ENCODE measurements at regions not wholly inside any gene's neighbourhood (a gene's known extent, or its start where the extent isn't known, plus 50 kb on each side); places are given as distances from the start of the nearest gene placed in this dataset.
"Not testable (repeated sequence)": the region's sequence is repeated elsewhere in the genome, so short reads cannot be mapped to it uniquely, and the experiment has no call there.

DNA sequence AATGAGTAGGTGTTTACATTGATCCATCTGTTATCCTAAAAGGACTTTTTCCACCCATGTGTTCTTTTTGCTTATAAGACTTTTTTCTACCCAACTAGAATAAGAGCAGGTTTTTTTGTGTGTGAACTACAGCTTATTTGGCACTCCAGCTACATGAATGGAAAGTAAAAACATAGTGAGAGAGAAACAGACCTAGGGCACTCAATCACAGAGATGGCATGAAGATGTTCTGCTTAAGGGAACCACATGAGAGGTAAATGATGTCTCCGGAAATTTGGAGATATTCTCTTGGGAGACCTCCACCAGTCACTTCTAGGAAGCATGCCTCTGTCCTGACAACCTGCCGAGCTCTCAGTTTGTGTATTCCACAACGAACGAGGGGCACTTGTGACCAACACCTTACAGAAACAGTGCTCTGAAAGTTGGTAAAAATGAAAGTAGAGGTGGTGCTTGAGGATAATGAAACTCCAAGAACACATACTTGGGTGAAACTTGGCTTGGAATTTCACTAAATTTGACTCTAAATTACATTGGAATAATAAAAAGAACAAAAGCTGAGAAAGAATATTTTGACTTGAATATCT is 788.4 kb upstream of the GALNTL6 start:
- H3K27ac ChIP-seq = no peak overlapping the region

DNA sequence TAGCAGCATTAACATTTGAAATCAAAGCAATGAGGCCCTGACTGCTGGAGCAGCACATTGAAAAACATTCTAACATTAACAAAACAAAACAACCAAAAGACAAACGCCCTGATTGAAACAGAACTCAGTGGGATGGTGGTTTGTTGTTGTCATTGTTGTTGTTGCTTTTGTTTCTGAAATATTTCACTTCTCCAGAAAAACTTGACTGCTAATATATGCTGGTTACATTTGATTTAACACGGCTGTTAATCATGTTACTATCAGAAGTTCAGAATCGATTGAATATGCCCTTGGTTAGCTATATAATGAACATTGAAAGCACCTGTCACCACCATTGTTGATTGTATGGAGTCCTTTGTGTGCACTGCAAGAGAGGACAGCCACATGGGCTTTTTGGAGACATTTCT is 790.4 kb upstream of the GALNTL6 start:
- DNase-seq (ENCODE audit: low read depth, low spot score) = no peak

More for the DNA sequence above, 788.4 kb upstream of the GALNTL6 start:
- no peak for DNase-seq (ENCODE audit: low read depth, low spot score)

DNA sequence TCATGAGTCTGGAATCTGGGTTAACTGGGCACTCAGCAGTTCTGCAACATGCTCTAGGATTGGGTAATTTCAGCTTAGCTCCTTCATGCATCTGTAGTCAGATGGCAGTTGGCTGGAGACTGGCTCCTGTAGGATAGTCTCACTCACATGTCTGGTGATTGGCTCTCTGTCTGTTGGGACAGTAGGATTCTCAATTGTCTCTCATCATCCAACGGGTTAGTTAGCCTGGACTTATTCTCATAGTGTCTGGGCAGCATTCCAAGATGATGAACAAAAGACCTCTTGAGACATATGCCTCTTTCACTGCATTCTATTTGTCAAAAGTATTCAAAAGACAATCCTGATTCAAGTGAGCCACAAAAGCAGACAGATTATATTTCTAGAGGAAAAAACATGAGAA is 795.6 kb upstream of the GALNTL6 start:
- no peak overlapping the region for H3K27ac ChIP-seq
- DNase-seq (ENCODE audit: low read depth, low spot score) = no peak

More for the DNA sequence above, 790.4 kb upstream of the GALNTL6 start:
- H3K27ac ChIP-seq = no peak overlapping the region

DNA sequence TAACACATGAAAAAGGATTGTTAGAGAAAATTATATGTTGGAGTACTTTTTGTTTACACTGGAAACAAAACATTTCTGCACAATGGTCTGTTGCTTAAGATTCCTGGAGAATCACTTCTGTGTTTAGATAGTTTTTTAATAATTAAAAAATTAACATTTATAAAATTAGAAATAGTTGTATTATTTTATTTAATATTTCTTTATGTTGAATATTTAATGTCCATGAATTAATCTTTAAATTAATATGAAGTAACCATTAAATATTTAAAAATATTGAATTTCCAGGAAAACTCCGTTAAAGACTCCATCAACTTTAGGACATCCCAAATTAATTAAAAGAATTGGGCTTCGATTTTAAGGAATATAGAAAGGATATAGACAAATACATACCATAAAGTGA is 797.1 kb upstream of the GALNTL6 start:
- no peak overlapping the region for H3K27ac ChIP-seq

DNA sequence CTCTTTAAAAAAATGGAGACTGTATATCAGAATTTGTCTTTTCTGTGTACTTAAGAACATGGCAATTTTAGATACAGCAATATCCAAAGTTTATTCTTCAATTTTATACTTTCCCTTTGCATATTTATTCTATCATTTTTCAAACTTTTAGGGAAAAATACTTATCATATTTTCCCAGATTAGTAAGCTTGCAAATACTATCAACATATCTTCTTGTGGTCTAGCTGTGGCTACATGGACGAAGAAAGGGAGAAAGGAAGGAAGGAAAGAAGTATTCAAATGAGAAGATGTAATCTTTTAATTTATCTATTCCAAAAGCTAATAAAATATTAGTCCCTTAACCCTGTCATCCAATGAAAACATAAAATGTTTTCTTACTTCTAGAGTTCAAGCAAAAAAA is 797.8 kb upstream of the GALNTL6 start:
- H3K27ac ChIP-seq = no peak overlapping the region
- DNase-seq (ENCODE audit: low read depth, low spot score) = no peak

More for the DNA sequence above, 797.1 kb upstream of the GALNTL6 start:
- no peak for DNase-seq (ENCODE audit: low read depth, low spot score)

DNA sequence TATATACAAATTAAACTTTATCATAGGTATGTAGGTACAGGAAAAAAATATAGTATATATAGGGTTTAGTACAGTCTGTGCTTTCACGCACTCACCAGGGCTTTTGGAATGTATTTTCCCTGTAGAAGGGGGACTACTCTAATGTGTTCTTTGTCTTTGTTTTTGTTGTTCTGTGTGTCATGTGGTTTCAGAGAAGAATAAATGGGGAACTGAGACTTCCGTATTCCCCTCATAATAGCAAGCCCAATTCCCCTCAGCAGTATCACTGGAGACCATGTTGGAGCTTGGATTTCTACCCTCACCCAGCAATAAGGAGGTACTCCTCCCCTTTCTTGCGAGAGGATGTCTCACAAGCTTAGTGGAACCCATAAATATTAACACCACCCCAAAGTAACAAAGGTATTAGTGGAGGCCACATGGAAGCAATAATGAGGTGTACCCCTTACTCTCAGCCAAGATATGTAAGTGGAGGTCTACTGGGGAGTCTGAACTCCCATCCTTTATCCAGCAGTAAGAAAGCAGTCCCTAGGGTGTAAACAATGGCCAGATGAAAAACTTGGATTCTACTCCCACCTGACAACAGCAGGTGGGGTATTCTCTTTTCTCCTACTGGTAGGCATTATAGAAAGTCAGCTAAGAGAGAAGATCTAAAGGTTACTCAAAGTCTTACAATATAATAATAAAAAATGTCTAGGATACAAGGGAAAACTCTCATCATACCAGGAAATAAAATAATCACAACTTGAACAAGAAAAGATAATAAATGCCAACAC is 805.4 kb upstream of the GALNTL6 start:
- DNase-seq (ENCODE audit: low read depth, low spot score) = no peak
- H3K27ac ChIP-seq = no peak overlapping the region

DNA sequence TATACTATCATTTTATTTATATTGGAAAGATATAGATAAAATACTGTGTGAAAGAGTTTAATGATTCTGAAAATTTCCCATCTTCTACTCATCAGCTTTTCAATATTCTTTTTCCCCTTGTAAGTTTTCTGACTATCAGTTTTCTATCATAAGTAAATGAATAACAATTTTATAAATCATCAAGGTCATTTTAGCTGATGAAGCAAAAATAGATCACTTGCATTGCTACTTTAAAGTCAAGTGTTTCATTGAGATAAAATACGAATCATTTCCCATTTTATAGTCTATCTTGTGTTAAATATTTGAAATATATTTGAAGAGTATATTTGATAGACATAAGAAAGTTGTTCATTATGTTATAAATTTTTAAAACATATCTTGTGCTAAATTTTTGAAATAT is 811.0 kb upstream of the GALNTL6 start:
- H3K27ac ChIP-seq = no peak overlapping the region
- DNase-seq (ENCODE audit: low read depth, low spot score) = no peak

DNA sequence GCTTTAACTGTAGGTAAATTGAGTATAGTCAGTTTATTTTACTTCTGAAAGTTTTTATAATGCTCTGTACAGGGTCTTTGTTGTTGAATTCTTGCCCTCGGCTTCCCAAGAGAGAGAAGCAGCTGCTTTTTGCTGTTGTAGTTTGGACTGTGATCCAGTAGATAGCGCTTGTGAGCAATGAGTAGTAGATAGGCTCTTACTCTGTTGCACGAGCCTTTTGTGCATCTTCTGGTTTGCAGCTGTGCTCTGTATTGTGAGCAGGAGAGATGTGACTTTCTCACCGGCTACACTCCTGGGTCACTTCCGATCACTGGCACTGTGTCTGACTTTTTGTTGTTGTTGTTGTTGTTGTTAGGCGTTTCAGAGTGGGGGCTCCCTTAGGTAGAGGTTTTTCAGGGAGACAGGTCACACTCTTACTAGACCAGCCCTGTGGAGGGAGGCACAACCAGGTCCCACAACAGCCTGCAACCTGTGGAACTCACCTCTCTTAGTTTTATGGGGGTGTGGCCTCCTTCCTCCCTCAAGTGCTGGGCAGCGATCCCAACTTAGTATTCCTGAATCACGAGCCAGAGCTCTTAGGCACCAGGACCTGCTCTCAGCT is 822.1 kb upstream of the GALNTL6 start:
- DNase-seq (ENCODE audit: low read depth, low spot score) = no peak
- no peak overlapping the region for H3K27ac ChIP-seq

DNA sequence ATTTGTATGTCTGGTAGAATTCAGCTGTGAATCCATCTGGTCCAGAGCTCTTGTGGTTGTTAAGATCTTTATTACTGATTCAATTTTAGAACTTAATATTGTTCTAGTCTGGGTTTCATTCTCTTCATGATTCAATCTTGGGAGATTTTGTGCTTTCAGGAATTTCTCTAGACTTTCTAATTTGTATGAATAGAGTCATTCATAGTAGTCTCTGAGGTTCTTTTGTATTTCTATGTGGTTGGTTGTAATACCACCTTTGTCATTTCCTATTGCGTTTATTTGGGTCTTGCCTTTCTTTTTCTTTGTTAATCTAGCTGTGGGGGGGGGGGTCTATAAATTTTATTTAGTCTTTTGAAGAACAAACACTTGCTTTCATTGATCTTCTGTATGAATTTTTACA is 824.8 kb upstream of the GALNTL6 start:
- no peak for DNase-seq (ENCODE audit: low read depth, low spot score)
- H3K27ac ChIP-seq = no peak overlapping the region

DNA sequence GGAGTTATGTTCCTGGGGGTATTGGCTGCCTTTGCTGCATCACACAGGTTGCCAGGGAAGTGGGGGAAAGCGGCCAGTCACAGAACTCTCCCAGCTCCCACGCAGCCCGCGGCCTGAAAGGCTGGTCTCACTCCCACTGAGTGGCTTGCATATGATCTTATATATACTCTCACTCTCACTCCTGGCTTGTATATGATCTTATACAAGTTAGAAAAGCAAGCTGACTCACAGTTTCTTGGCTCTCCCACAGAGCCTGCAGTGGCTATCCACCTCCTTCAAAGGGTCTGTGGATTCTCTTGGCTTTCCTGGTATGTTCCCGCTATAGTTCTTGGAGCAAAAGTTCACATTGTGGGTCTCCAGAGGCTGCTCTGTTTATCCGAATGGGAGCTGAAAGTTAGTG is 833.5 kb upstream of the GALNTL6 start:
- no peak overlapping the region for H3K27ac ChIP-seq
- DNase-seq (ENCODE audit: low read depth, low spot score) = no peak

DNA sequence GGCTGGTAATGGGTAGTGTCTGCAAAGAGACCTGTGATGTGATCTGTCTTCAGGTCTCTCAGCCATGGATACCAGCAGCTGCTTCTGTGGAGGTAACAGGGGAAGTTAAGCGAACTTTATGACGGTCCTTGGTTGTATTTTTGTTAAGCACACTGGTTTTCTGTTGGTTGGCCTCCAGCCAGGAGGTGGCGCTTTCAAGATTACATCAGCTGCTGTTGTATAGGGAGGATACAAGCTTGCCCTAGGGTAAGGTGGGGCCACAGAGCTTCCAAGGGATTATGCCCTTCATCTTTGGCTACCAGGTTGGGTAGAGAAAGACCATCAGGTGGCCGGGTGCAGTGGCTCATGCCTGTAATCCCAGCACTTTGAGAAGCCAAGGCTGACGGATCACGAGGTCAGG is 834.2 kb upstream of the GALNTL6 start:
- no peak for DNase-seq (ENCODE audit: low read depth, low spot score)
- no peak overlapping the region for H3K27ac ChIP-seq

DNA sequence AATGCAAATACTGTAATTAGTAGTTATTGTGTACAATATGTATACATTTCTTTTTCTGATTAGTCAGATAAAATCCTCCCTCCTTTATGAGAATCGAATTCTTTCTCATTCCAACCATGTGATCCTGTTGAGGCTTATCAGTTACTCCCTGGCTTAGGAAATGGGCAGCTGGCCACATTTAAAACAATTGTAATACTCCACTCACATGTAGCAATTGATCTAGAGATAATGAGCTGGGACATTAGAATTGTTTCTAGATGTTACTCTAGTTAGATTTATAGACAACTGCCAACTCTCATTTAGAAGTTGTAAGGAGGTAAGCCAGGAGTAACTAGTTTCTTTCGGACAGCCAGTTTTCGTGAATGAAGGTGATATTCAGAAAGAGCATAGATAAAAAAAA is 859.3 kb upstream of the AADAT start:
- no peak overlapping the region for H3K27ac ChIP-seq
- no peak for DNase-seq (ENCODE audit: low read depth, low spot score)

DNA sequence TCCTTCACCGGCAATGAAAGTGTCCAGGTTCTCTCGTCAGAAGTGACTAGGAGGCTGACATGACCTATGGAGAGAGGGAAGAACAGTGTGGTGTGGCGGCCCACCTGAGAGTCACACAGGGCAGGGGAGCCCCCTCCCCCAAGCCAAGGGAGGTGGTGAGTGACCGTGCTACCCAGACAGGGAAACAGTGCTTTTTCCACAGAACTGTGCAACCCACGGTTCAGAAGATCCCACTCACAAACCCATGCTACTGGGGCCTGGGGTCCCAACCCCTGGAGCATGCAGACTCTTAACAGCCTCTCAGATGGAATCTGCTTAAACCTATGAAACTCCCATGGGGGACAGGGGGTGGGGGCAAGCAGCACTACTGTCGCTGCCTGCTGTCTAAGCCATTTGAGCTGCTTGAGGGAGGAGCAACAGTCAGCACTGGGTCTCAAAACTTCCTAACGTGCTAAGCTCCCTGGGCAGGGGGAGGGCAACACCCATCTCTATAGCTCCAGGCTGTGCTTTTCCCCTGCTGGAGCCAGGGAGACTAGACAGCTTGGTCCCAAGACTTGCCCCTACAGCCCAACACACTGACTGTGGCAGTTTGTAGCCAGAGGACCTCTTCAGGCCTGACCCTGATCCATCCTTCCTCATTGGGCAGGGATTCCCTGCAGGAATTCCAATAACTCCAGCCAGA is 850.4 kb upstream of the AADAT start:
- no peak overlapping the region for H3K27ac ChIP-seq
- no peak for DNase-seq (ENCODE audit: low read depth, low spot score)

DNA sequence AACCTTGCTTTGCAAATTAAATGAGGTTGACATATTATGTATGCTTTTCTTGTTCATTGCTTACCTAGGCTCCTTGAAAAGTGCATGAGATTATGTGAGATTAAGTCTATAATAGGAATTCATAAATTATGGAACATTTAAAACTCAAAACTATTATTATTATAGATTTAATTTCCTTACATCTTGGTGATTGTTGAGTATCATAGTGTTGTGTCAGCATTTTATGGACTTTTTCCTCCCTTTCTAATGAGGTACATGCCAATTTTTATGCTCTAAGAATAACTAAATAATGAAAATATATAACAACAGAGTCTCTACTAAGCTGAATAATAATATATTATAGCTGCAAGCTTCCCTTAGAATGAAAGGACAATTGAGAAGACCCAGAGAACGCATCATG is 848.8 kb upstream of the AADAT start:
- H3K27ac ChIP-seq = no peak overlapping the region
- DNase-seq (ENCODE audit: low read depth, low spot score) = no peak

DNA sequence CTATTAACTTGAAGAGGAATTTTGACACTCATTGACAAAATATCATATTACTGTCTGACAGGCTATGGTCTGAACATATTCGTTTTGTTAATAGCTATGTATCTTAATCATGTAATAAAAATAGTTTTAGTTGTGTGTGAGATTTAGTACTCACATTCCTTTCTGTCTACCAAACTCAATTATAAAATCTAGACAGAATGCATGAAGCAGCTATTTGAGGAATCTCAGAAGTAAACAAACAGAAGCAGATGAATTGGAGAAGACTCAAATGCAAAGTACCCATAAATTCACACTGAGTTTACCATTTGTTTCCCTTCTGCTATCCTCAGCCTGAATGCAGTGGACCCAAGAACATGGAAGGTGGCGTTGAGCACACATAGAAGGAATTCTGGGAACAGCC is 841.6 kb upstream of the AADAT start:
- H3K27ac ChIP-seq = no peak overlapping the region
- no peak for DNase-seq (ENCODE audit: low read depth, low spot score)

DNA sequence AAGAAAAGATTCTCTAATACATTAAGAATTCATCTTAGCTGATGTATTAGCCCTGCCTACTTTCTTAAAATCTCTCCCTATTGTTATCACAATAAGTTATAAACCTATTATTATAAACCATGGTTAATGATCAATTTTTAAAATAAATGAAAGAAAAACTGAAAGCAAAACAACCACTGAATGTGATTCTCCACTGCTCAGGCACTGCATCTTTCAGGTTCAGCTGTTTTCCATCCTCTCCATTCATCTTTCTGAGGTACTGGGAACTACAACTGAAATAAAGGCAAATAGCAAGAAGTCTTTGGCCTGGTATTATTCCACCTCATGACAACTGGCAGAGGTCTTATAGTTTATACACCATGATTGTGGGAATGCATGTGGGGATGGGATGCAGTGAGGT is 798.9 kb upstream of the AADAT start:
- H3K27ac ChIP-seq = no peak overlapping the region
- no peak for DNase-seq (ENCODE audit: low read depth, low spot score)

DNA sequence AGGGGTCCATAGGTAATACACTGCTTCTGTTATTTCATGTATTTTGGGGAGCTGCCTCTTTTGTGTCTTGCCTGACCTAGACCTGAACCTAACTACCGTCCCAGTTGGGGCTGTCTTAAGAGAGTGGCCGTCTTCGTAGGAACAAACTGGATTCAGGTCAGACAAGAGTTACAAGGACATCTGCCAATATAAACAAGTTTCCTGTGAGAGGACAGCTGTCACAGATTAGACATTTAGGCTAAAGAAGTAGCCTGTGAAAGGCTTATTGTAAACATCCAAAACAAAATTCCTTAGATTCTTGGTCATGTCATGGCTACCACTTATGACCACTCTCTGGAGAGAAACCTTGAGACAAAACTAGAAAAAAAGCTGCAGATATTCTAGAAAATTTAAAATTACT is 797.6 kb upstream of the AADAT start:
- no peak for DNase-seq (ENCODE audit: low read depth, low spot score)

DNA sequence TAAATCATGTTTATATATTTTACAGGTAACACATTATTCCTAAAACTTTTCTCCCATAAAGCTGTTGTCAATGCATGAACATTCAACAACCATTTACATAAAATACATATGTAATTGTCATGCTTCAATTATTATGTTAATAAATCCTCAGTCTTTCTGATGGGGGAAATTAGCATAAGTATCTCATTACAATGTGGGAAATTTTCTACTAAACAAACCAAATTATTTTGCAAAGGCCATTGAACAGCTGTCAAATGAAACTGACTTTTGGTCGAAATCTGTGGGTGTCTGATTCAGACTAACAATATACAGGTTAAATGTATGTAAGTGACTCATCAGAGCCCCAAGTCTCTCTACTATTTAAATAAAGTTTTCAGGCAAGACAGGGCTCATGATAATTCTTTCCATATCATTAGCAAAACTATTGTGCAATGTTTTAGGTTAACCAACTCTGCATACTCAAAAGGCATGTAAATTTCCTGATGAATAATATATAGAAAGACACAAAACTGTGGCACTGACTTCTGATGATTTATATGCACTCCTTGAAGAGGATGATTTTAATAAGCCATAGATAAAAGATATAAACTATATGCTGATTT is 795.3 kb upstream of the AADAT start:
- no peak for DNase-seq (ENCODE audit: low read depth, low spot score)

More for the DNA sequence above, 797.6 kb upstream of the AADAT start:
- no peak overlapping the region for H3K27ac ChIP-seq

DNA sequence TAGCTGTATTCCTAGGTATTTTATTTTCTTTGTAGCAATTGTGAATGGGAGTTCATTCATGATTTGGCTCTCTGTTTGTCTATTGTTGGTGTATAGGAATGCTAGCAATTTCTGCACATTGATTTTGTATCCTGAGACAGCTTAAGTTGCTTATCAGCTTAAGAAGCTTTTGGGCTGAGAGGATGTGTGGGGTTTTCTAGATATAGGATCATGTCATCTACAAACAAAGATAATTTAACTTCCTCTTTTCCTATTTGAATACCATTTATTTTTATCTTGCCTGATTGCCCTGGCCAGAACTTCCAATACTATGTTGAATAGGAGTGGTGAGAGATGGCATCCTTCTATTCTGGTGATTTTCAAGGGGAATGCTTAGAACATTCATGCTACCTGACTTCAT is 791.9 kb upstream of the AADAT start:
- not testable (repeated sequence) for H3K27ac ChIP-seq; DNase-seq (ENCODE audit: low read depth, low spot score)

More for the DNA sequence above, 795.3 kb upstream of the AADAT start:
- H3K27ac ChIP-seq = no peak overlapping the region

DNA sequence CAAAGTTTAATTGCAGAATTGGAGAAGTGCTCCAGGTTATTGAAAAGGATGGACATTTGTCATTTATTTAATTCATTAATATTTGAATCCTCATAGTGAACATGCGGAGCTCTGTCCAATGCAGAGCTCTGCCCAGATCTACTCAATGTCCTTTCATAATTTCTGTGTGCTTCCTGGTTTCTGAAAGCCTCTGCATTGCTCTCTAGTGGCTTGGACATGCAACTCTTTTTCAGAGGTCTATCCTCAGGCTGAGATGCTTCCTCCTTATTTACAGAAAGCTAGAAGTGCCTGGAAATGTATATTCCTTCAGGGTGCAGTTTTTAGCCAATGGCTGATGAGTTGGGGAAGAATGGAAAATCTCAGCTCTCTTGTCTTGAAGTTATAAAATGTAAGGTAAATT is 786.1 kb upstream of the AADAT start:
- no peak for DNase-seq (ENCODE audit: low read depth, low spot score)
- no peak overlapping the region for H3K27ac ChIP-seq

DNA sequence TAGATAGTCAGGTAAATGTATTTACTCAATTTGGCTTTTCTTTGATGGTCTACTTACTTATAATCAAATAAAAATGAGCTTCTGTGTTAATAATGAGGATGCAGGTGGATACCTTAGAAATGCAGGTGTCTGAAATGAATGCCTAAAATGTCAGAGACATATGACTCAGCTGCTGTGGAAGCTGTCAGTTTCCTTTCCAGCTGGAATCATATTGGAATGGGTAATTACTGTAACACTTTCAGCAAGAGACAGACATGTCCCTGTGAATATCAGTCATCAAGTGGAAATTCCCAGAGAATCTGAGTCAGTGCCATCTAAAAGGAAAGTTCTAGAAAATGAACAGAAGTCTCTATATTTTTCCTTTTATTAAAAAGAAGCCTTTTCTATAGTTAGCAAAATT is 783.0 kb upstream of the AADAT start:
- DNase-seq (ENCODE audit: low read depth, low spot score) = peak; percentile 12
- no peak overlapping the region for H3K27ac ChIP-seq

All from epithelial cell of prostate (primary cell).